GM19372 (cell line): ENCODE measurements at regions not wholly inside any gene's neighbourhood (a gene's known extent, or its start where the extent isn't known, plus 50 kb on each side); places are given as distances from the start of the nearest gene placed in this dataset.

Experiments
- ATAC-seq: cut with Tn5 transposase; IDR thresholded peaks from one replicate; pipeline ENCODE4 v1.9.1; 2021; ENCODE audit warnings: mild to moderate bottlenecking, low read depth, moderate library complexity; ENCODE audit not compliant: unreplicated experiment

GRCh38 chr20:21583486-21584168 is 69.8 kb upstream of the NKX2-2 start:
- ATAC-seq = no peak

- ATAC-seq = no peak
Measured at GRCh38 chr20:21577551-21577950, 63.7 kb upstream of the NKX2-2 start.

- no peak for ATAC-seq
Measured at GRCh38 chr20:21575981-21576740, 62.3 kb upstream of the NKX2-2 start.

GRCh38 chr20:21575167-21575566 is 61.3 kb upstream of the NKX2-2 start:
- ATAC-seq = no peak

- ATAC-seq = no peak
Measured at GRCh38 chr20:21574443-21574842, 60.6 kb upstream of the NKX2-2 start.

- no peak for ATAC-seq
Measured at GRCh38 chr20:21573259-21573658, 59.4 kb upstream of the NKX2-2 start.

- ATAC-seq = no peak
Measured at GRCh38 chr20:21571841-21572690, 58.2 kb upstream of the NKX2-2 start.

GRCh38 chr20:21570285-21570992 is 56.6 kb upstream of the NKX2-2 start:
- ATAC-seq = no peak

GRCh38 chr20:21569586-21569985 is 55.7 kb upstream of the NKX2-2 start:
- ATAC-seq = no peak

- ATAC-seq = no peak
Measured at GRCh38 chr20:21564127-21564773, 50.4 kb upstream of the NKX2-2 start.
